ENCODE measurements at regions not wholly inside any gene's neighbourhood (a gene's known extent, or its start where the extent isn't known, plus 50 kb on each side); places are given as distances from the start of the nearest gene placed in this dataset.
A peak's percentile ranks its signal among the peaks of the same experiment; 100 is the strongest.

GRCh38 chr4:130288576-130288975, 1192.6 kb downstream of the C4orf33 start:
- H3K14ac ChIP-seq (ENCODE audit: low read length), result no peak overlapping the region
- WGBS (ENCODE audit: extremely low coverage, insufficient coverage, insufficient read length), result no CpG with 5 or more reads among the region's 1 CpG
- H2BK12ac ChIP-seq (ENCODE audit: low read length), result no peak overlapping the region
- no peak overlapping the region for H2BK120ac ChIP-seq (ENCODE audit: insufficient read depth, low read length, poor library complexity)
- H3K79me1 ChIP-seq (ENCODE audit: low read length), result no peaks in the 10 kb centered on the region
- H3K23ac ChIP-seq (ENCODE audit: low read length), result no peak overlapping the region
- H3K27me3 ChIP-seq (ENCODE audit: insufficient read depth, low read length), result no peaks in the 10 kb centered on the region
- H2BK5ac ChIP-seq (ENCODE audit: low read depth, low read length, poor library complexity), result no peak overlapping the region
- no peak overlapping the region for H3K4ac ChIP-seq (ENCODE audit: low read depth, low read length)
- no peak overlapping the region for H3K27ac ChIP-seq (ENCODE audit: low read depth, low read length)
- no peak overlapping the region for H4K12ac ChIP-seq (ENCODE audit: low read depth, low read length)
- no peak overlapping the region for H4K8ac ChIP-seq (ENCODE audit: low read depth, low read length)
- H3K79me2 ChIP-seq (ENCODE audit: control insufficient read depth, insufficient read depth, low read length, poor library complexity), result no peaks in the 10 kb centered on the region
- no peaks in the 10 kb centered on the region for H3K9me3 ChIP-seq (ENCODE audit: insufficient read depth, low read depth, low read length)
- no peaks in the 10 kb centered on the region for H3K4me1 ChIP-seq (ENCODE audit: control insufficient read depth in 1 of 2, insufficient read depth in 2 of 2, low read length in 2 of 2)
- DNase-seq, result no peak
- H4K91ac ChIP-seq (ENCODE audit: low read depth, low read length), result no peak overlapping the region
- no peak overlapping the region for H2AK5ac ChIP-seq (ENCODE audit: low read length)
- no peak overlapping the region for H3K4me3 ChIP-seq (ENCODE audit: low read depth, low read length)
- H3K36me3 ChIP-seq (ENCODE audit: control insufficient read depth in 1 of 2, insufficient read depth in 2 of 2, low read length in 2 of 2), result no peaks in the 10 kb centered on the region
- no peak overlapping the region for H2AFZ ChIP-seq (ENCODE audit: insufficient read depth, low read length, poor library complexity)
- no peak overlapping the region for H3K4me2 ChIP-seq (ENCODE audit: low read length)
- no peak overlapping the region for H3K9ac ChIP-seq (ENCODE audit: low read length)
- no peak overlapping the region for H3K18ac ChIP-seq (ENCODE audit: low read length)

- Histone ChIP-seq H4K12ac (ENCODE audit: low read depth, low read length) (no peak overlapping the region), H3K23ac (ENCODE audit: low read length) (no peak overlapping the region), H2BK5ac (ENCODE audit: low read depth, low read length, poor library complexity) (no peak overlapping the region), H3K4me2 (ENCODE audit: low read length) (no peak overlapping the region), H3K14ac (ENCODE audit: low read length) (no peak overlapping the region), H2BK120ac (ENCODE audit: insufficient read depth, low read length, poor library complexity) (no peak overlapping the region), H3K36me3 (ENCODE audit: control insufficient read depth in 1 of 2, insufficient read depth in 2 of 2, low read length in 2 of 2) (no peaks in the 10 kb centered on the region), H3K4ac (ENCODE audit: low read depth, low read length) (no peak overlapping the region), H3K18ac (ENCODE audit: low read length) (no peak overlapping the region), H4K91ac (ENCODE audit: low read depth, low read length) (no peak overlapping the region), H2AK5ac (ENCODE audit: low read length) (no peak overlapping the region), H3K27ac (ENCODE audit: low read depth, low read length) (no peak overlapping the region), H4K8ac (ENCODE audit: low read depth, low read length) (no peak overlapping the region), H2AFZ (ENCODE audit: insufficient read depth, low read length, poor library complexity) (no peak overlapping the region), H3K4me1 (ENCODE audit: control insufficient read depth in 1 of 2, insufficient read depth in 2 of 2, low read length in 2 of 2) (no peaks in the 10 kb centered on the region), H3K9me3 (ENCODE audit: insufficient read depth, low read depth, low read length) (no peaks in the 10 kb centered on the region), H3K9ac (ENCODE audit: low read length) (no peak overlapping the region), H3K79me2 (ENCODE audit: control insufficient read depth, insufficient read depth, low read length, poor library complexity) (no peaks in the 10 kb centered on the region), H3K79me1 (ENCODE audit: low read length) (no peaks in the 10 kb centered on the region), H2BK12ac (ENCODE audit: low read length) (no peak overlapping the region), H3K27me3 (ENCODE audit: insufficient read depth, low read length) (no peaks in the 10 kb centered on the region), H3K4me3 (ENCODE audit: low read depth, low read length) (no peak overlapping the region)
- DNase-seq, result no peak
Measured at GRCh38 chr4:130293692-130294091, 1197.7 kb downstream of the C4orf33 start.

GRCh38 chr4:130296448-130296847, 1200.5 kb downstream of the C4orf33 start:
- no peak overlapping the region for H4K91ac ChIP-seq (ENCODE audit: low read depth, low read length)
- H2BK12ac ChIP-seq (ENCODE audit: low read length), result no peak overlapping the region
- no peak overlapping the region for H3K23ac ChIP-seq (ENCODE audit: low read length)
- no peaks in the 10 kb centered on the region for H3K36me3 ChIP-seq (ENCODE audit: control insufficient read depth in 1 of 2, insufficient read depth in 2 of 2, low read length in 2 of 2)
- no peaks in the 10 kb centered on the region for H3K9me3 ChIP-seq (ENCODE audit: insufficient read depth, low read depth, low read length)
- no peak overlapping the region for H3K4me2 ChIP-seq (ENCODE audit: low read length)
- H2AFZ ChIP-seq (ENCODE audit: insufficient read depth, low read length, poor library complexity), result no peak overlapping the region
- H4K12ac ChIP-seq (ENCODE audit: low read depth, low read length), result no peak overlapping the region
- no peak overlapping the region for H3K9ac ChIP-seq (ENCODE audit: low read length)
- no peaks in the 10 kb centered on the region for H3K4me1 ChIP-seq (ENCODE audit: control insufficient read depth in 1 of 2, insufficient read depth in 2 of 2, low read length in 2 of 2)
- H3K27me3 ChIP-seq (ENCODE audit: insufficient read depth, low read length), result no peaks in the 10 kb centered on the region
- H3K79me2 ChIP-seq (ENCODE audit: control insufficient read depth, insufficient read depth, low read length, poor library complexity), result no peaks in the 10 kb centered on the region
- no peak overlapping the region for H4K8ac ChIP-seq (ENCODE audit: low read depth, low read length)
- no peak overlapping the region for H2BK5ac ChIP-seq (ENCODE audit: low read depth, low read length, poor library complexity)
- no peak overlapping the region for H3K27ac ChIP-seq (ENCODE audit: low read depth, low read length)
- no peak overlapping the region for H3K4ac ChIP-seq (ENCODE audit: low read depth, low read length)
- no peak overlapping the region for H3K14ac ChIP-seq (ENCODE audit: low read length)
- no peak overlapping the region for H2AK5ac ChIP-seq (ENCODE audit: low read length)
- H3K18ac ChIP-seq (ENCODE audit: low read length), result no peak overlapping the region
- peak in 1 of 2 donors; percentile 3 for DNase-seq
- no peaks in the 10 kb centered on the region for H3K79me1 ChIP-seq (ENCODE audit: low read length)
- H2BK120ac ChIP-seq (ENCODE audit: insufficient read depth, low read length, poor library complexity), result no peak overlapping the region
- no peak overlapping the region for H3K4me3 ChIP-seq (ENCODE audit: low read depth, low read length)

- WGBS (ENCODE audit: extremely low coverage, insufficient coverage, insufficient read length), result no CpG with 5 or more reads among the region's 2 CpGs
- no peak for DNase-seq
- no peak overlapping the region for H3K23ac ChIP-seq (ENCODE audit: low read length)
Measured at GRCh38 chr4:130306566-130306965, 1210.6 kb downstream of the C4orf33 start.

GRCh38 chr4:130309221-130309620, 1213.3 kb downstream of the C4orf33 start:
- no peaks in the 10 kb centered on the region for H3K4me1 ChIP-seq (ENCODE audit: control insufficient read depth in 1 of 2, insufficient read depth in 2 of 2, low read length in 2 of 2)
- no peak overlapping the region for H2AK5ac ChIP-seq (ENCODE audit: low read length)
- H2BK12ac ChIP-seq (ENCODE audit: low read length), result no peak overlapping the region
- H3K4me2 ChIP-seq (ENCODE audit: low read length), result no peak overlapping the region
- H3K36me3 ChIP-seq (ENCODE audit: control insufficient read depth in 1 of 2, insufficient read depth in 2 of 2, low read length in 2 of 2), result no peaks in the 10 kb centered on the region
- H3K9ac ChIP-seq (ENCODE audit: low read length), result no peak overlapping the region
- no peak overlapping the region for H2AFZ ChIP-seq (ENCODE audit: insufficient read depth, low read length, poor library complexity)
- H3K18ac ChIP-seq (ENCODE audit: low read length), result no peak overlapping the region
- H3K27ac ChIP-seq (ENCODE audit: low read depth, low read length), result no peak overlapping the region
- no peak overlapping the region for H3K14ac ChIP-seq (ENCODE audit: low read length)
- no peak overlapping the region for H3K23ac ChIP-seq (ENCODE audit: low read length)
- no peak overlapping the region for H3K4ac ChIP-seq (ENCODE audit: low read depth, low read length)
- H3K79me1 ChIP-seq (ENCODE audit: low read length), result no peaks in the 10 kb centered on the region
- H3K4me3 ChIP-seq (ENCODE audit: low read depth, low read length), result no peak overlapping the region
- no peak overlapping the region for H4K8ac ChIP-seq (ENCODE audit: low read depth, low read length)
- H4K12ac ChIP-seq (ENCODE audit: low read depth, low read length), result no peak overlapping the region
- H3K9me3 ChIP-seq (ENCODE audit: insufficient read depth, low read depth, low read length), result no peaks in the 10 kb centered on the region
- no peak overlapping the region for H2BK5ac ChIP-seq (ENCODE audit: low read depth, low read length, poor library complexity)
- no peaks in the 10 kb centered on the region for H3K27me3 ChIP-seq (ENCODE audit: insufficient read depth, low read length)
- WGBS (ENCODE audit: extremely low coverage, insufficient coverage, insufficient read length), result no CpG with 5 or more reads among the region's 2 CpGs
- DNase-seq, result no peak
- H3K79me2 ChIP-seq (ENCODE audit: control insufficient read depth, insufficient read depth, low read length, poor library complexity), result no peaks in the 10 kb centered on the region
- H2BK120ac ChIP-seq (ENCODE audit: insufficient read depth, low read length, poor library complexity), result no peak overlapping the region
- no peak overlapping the region for H4K91ac ChIP-seq (ENCODE audit: low read depth, low read length)

More at GRCh38 chr4:130306566-130306965, 1210.6 kb downstream of the C4orf33 start:
- Histone ChIP-seq H3K9ac (ENCODE audit: low read length) (no peak overlapping the region), H3K4ac (ENCODE audit: low read depth, low read length) (no peak overlapping the region), H3K27me3 (ENCODE audit: insufficient read depth, low read length) (no peaks in the 10 kb centered on the region), H2BK5ac (ENCODE audit: low read depth, low read length, poor library complexity) (no peak overlapping the region), H3K79me2 (ENCODE audit: control insufficient read depth, insufficient read depth, low read length, poor library complexity) (no peaks in the 10 kb centered on the region), H3K18ac (ENCODE audit: low read length) (no peak overlapping the region), H3K36me3 (ENCODE audit: control insufficient read depth in 1 of 2, insufficient read depth in 2 of 2, low read length in 2 of 2) (no peaks in the 10 kb centered on the region), H4K12ac (ENCODE audit: low read depth, low read length) (no peak overlapping the region), H3K4me3 (ENCODE audit: low read depth, low read length) (no peak overlapping the region), H3K9me3 (ENCODE audit: insufficient read depth, low read depth, low read length) (no peaks in the 10 kb centered on the region), H4K8ac (ENCODE audit: low read depth, low read length) (no peak overlapping the region), H3K4me2 (ENCODE audit: low read length) (no peak overlapping the region), H2AFZ (ENCODE audit: insufficient read depth, low read length, poor library complexity) (no peak overlapping the region), H4K91ac (ENCODE audit: low read depth, low read length) (no peak overlapping the region), H2AK5ac (ENCODE audit: low read length) (no peak overlapping the region), H3K27ac (ENCODE audit: low read depth, low read length) (no peak overlapping the region), H3K4me1 (ENCODE audit: control insufficient read depth in 1 of 2, insufficient read depth in 2 of 2, low read length in 2 of 2) (no peaks in the 10 kb centered on the region), H2BK12ac (ENCODE audit: low read length) (no peak overlapping the region), H3K14ac (ENCODE audit: low read length) (no peak overlapping the region), H3K79me1 (ENCODE audit: low read length) (no peaks in the 10 kb centered on the region), H2BK120ac (ENCODE audit: insufficient read depth, low read length, poor library complexity) (no peak overlapping the region)
